ENCODE measurements at regions not wholly inside any gene's neighbourhood (a gene's known extent, or its start where the extent isn't known, plus 50 kb on each side); places are given as distances from the start of the nearest gene placed in this dataset.

- no peak overlapping the region for H2AFZ ChIP-seq (ENCODE audit: low read length)
- no peak overlapping the region for H3K27ac ChIP-seq (ENCODE audit: low read depth, low read length, poor library complexity, severe bottlenecking)
- no peak overlapping the region for H3K4me2 ChIP-seq (ENCODE audit: low read length)
Observed at GRCh38 chr12:84508851-84509260, 403.7 kb downstream of the SLC6A15 start.

GRCh38 chr12:84507956-84508850 is 404.4 kb downstream of the SLC6A15 start:
- H3K9me3 ChIP-seq (ENCODE audit: low read length), result no peaks in the 10 kb centered on the region
- H3K27me3 ChIP-seq (ENCODE audit: insufficient read depth, low read length), result no peaks in the 10 kb centered on the region
- TF ChIP-seq EZH2 (IDR thresholded peaks at IDR 0.05; ENCODE audit: borderline replicate concordance, low read length) (no peak), CTCF (IDR thresholded peaks at IDR 0.05; ENCODE audit: low read length) (peak; percentile 10; the same call in 1 of the 2 replicates)
- no peaks in the 10 kb centered on the region for H3K9me2 ChIP-seq (ENCODE audit: low read depth, low read length)
- no peaks in the 10 kb centered on the region for H3F3A ChIP-seq (ENCODE audit: insufficient read depth, low read length)
- H3K4me1 ChIP-seq (ENCODE audit: insufficient read depth, low read length, severe bottlenecking), result no peaks in the 10 kb centered on the region
- H4K20me1 ChIP-seq (ENCODE audit: insufficient read depth, low read length), result no peaks in the 10 kb centered on the region
- no peak overlapping the region for H3K4me3 ChIP-seq (ENCODE audit: low read depth, low read length, poor library complexity, severe bottlenecking)
- H3K79me2 ChIP-seq (ENCODE audit: insufficient read depth, low read length), result no peaks in the 10 kb centered on the region
- H3K4me2 ChIP-seq (ENCODE audit: low read length), result no peak overlapping the region
- H3K9ac ChIP-seq (ENCODE audit: low read length), result no peak overlapping the region
- H3K36me3 ChIP-seq (ENCODE audit: insufficient read depth, low read length), result no peaks in the 10 kb centered on the region
- no peak overlapping the region for H2AFZ ChIP-seq (ENCODE audit: low read length)
- H3K27ac ChIP-seq (ENCODE audit: low read depth, low read length, poor library complexity, severe bottlenecking), result no peak overlapping the region

More at GRCh38 chr12:84508851-84509260, 403.7 kb downstream of the SLC6A15 start:
- no peak for TF ChIP-seq CTCF (IDR thresholded peaks at IDR 0.05; ENCODE audit: low read length)
- TF ChIP-seq EZH2 (IDR thresholded peaks at IDR 0.05; ENCODE audit: borderline replicate concordance, low read length), result no peak
- Histone ChIP-seq H4K20me1 (ENCODE audit: insufficient read depth, low read length) (no peaks in the 10 kb centered on the region), H3K9ac (ENCODE audit: low read length) (no peak overlapping the region), H3K4me1 (ENCODE audit: insufficient read depth, low read length, severe bottlenecking) (no peaks in the 10 kb centered on the region), H3F3A (ENCODE audit: insufficient read depth, low read length) (no peaks in the 10 kb centered on the region), H3K4me3 (ENCODE audit: low read depth, low read length, poor library complexity, severe bottlenecking) (no peak overlapping the region), H3K27me3 (ENCODE audit: insufficient read depth, low read length) (no peaks in the 10 kb centered on the region), H3K9me3 (ENCODE audit: low read length) (no peaks in the 10 kb centered on the region), H3K36me3 (ENCODE audit: insufficient read depth, low read length) (no peaks in the 10 kb centered on the region), H3K79me2 (ENCODE audit: insufficient read depth, low read length) (no peaks in the 10 kb centered on the region), H3K9me2 (ENCODE audit: low read depth, low read length) (no peaks in the 10 kb centered on the region)

GRCh38 chr12:84506282-84506681 is 406.3 kb downstream of the SLC6A15 start:
- TF ChIP-seq CTCF (IDR thresholded peaks at IDR 0.05; ENCODE audit: low read length), result no peak
- TF ChIP-seq EZH2 (IDR thresholded peaks at IDR 0.05; ENCODE audit: borderline replicate concordance, low read length), result no peak
- no peak overlapping the region for H3K27ac ChIP-seq (ENCODE audit: low read depth, low read length, poor library complexity, severe bottlenecking)
- H3K4me1 ChIP-seq (ENCODE audit: insufficient read depth, low read length, severe bottlenecking), result no peaks in the 10 kb centered on the region
- H3K4me3 ChIP-seq (ENCODE audit: low read depth, low read length, poor library complexity, severe bottlenecking), result no peak overlapping the region
- no peaks in the 10 kb centered on the region for H3K9me2 ChIP-seq (ENCODE audit: low read depth, low read length)
- H3K36me3 ChIP-seq (ENCODE audit: insufficient read depth, low read length), result no peaks in the 10 kb centered on the region
- H3K9me3 ChIP-seq (ENCODE audit: low read length), result no peaks in the 10 kb centered on the region
- H3K79me2 ChIP-seq (ENCODE audit: insufficient read depth, low read length), result no peaks in the 10 kb centered on the region
- H3F3A ChIP-seq (ENCODE audit: insufficient read depth, low read length), result no peaks in the 10 kb centered on the region
- H3K4me2 ChIP-seq (ENCODE audit: low read length), result no peak overlapping the region
- no peaks in the 10 kb centered on the region for H3K27me3 ChIP-seq (ENCODE audit: insufficient read depth, low read length)
- H4K20me1 ChIP-seq (ENCODE audit: insufficient read depth, low read length), result no peaks in the 10 kb centered on the region
- no peak overlapping the region for H2AFZ ChIP-seq (ENCODE audit: low read length)
- no peak overlapping the region for H3K9ac ChIP-seq (ENCODE audit: low read length)
